Activated naive CD4-positive, alpha-beta T cell treated with anti-CD3 and anti-CD28 coated beads, Interleukin-2, amount 50 U/mL, for 72 hours (primary cell): ENCODE measurements at regions not wholly inside any gene's neighbourhood (a gene's known extent, or its start where the extent isn't known, plus 50 kb on each side); places are given as distances from the start of the nearest gene placed in this dataset.
"Not testable (repeated sequence)": the region's sequence is repeated elsewhere in the genome, so short reads cannot be mapped to it uniquely, and the experiment has no call there.

Experiments
- ATAC-seq, 2 donors: fragments of 150-1000 bp; cut with Tn5 transposase; 2 replicates each; pipeline ENCODE4 v1.10.0; 2021; ENCODE audit warnings: mild to moderate bottlenecking in 2 of 2, moderate library complexity in 2 of 2
- DNase-seq, 2 donors: peaks; one replicate each; pipeline ENCODE4 v3.0.0; 2021 to 2022; ENCODE audit warnings: low spot score in 2 of 2
- H3K27ac Mint-ChIP-seq, 2 donors: one replicate each; pipeline ENCODE4 v1.8.0; 2022; ENCODE audit warnings: mild to moderate bottlenecking in 2 of 2, mixed read lengths in 2 of 2
- H3K36me3 Mint-ChIP-seq, 2 donors: one replicate each; pipeline ENCODE4 v1.8.0; 2022; ENCODE audit warnings: mixed read lengths in 2 of 2
- H3K9me3 Mint-ChIP-seq, 2 donors: one replicate each; pipeline ENCODE4 v1.8.0; 2022; ENCODE audit warnings: mixed read lengths in 2 of 2

DNA sequence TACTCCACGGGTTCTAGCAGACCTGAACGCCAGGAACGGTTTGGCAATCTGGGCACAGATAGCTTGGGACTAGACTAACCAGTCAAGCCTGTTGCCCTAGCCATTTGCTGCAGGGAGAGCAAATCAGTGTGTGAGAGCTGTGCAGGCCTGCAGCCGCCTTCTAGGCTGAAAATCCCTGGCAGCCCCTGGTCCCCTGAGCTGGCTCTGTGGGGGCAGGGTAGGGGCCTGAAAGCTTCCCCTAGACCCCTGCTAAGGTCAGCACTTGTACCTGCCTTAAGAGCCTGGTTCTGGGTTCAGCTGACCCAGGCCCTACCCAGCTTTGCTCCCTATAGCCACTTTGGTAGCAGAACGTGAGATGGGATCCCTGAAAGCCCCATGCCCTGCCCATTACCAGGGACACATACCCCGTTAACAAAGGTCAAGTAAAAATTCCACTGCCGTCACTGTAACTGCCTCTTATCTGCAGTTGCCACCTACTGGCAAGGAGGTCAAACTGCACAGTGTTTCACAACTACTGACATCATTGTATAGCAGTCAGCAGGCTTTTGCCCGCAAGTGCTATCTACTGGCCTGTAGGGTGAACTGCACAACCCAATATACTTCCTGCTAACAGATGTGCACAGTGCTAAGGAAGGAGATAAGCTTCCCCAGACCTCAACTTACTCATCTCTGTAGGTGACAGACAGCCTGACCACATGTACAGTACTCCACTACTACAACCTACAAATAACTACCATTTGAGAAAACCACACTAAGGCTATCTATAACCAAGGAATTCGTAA, 95.1 kb upstream of the OLIG3 start:
- H3K9me3 Mint-ChIP-seq = peaks cover 5 to 12% of the 10 kb centered on the region in 2 donors
- H3K27ac Mint-ChIP-seq = no peak overlapping the region
- peaks cover 9 to 10% of the 10 kb centered on the region in 2 donors for H3K36me3 Mint-ChIP-seq
- peak in 1 of 2 donors; percentile 39 for DNase-seq
- peak; percentile 99 to 100 for ATAC-seq

DNA sequence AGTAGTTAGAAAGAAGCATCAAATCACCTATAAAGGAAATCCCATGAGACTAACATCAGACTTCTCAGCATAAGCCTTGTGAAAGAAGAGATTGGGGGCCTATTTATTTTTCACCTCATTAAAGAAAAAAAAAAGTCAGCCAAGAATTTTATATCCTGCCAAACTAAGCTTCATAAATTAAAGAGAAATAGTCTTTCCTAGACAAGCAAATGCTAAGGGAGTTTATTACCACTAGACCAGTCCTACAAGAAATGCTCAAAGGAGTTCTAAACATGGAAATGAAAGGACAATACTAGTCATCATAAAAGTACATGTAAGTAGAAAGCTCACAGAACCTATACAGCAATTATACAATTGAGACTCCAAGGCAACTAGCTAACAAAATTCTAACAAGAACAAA, 96.5 kb upstream of the OLIG3 start:
- no peak for DNase-seq
- ATAC-seq = no peak
- H3K27ac Mint-ChIP-seq = no peak overlapping the region
- H3K36me3 Mint-ChIP-seq = peaks cover 13 to 14% of the 10 kb centered on the region in 2 donors
- peaks cover 8 to 18% of the 10 kb centered on the region in 2 donors for H3K9me3 Mint-ChIP-seq

DNA sequence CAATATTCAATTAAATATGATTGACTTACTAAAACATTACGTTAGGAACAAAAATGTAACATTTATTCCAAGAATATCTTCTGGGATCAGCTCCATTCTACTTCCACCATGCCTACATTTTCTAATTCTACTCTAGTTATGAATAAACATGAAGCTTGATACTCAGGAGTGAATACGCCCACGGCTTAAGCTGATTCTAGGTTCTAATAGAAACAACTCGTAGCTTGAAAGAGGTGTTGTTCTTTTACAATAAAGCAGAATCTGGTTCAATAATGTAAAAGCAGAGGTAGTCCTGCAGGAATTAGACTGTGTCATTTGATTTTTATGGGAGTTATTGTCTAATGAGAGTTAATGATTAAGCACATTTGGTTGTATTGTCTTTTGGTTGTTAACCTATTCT, 107.3 kb upstream of the OLIG3 start:
- ATAC-seq (no peak), DNase-seq (no peak)
- peaks cover 0 to 5% of the 10 kb centered on the region in 2 donors for H3K36me3 Mint-ChIP-seq
- H3K27ac Mint-ChIP-seq = no peak overlapping the region
- H3K9me3 Mint-ChIP-seq = peaks cover 0 to 5% of the 10 kb centered on the region in 2 donors

- Mint-ChIP-seq H3K9me3 (peaks cover 0 to 5% of the 10 kb centered on the region in 2 donors), H3K36me3 (peaks cover 0 to 5% of the 10 kb centered on the region in 2 donors), H3K27ac (no peak overlapping the region)
- no peak for DNase-seq
- ATAC-seq = no peak
Measured at GRCh38 chr6:137602313-137603197, 108.4 kb upstream of the OLIG3 start.

DNA sequence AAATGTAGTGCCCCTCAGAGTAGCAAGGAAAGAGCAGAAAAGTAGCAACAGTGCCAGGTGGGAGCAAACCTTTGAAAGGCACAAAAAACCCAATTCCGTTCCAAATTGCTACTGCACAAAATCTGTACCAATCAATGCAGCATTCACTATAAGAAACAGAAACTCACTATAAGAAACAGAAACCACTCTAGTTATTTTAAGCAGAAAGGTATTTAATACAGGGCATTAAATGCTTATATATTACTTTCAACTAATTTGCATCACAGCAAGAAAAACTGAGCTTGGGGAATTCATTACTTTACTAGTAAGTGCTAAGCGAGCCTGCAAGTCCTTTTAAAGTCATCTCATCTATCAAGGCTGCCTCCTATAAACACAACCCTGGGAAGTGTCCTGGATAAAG, 116.5 kb upstream of the OLIG3 start:
- no peak for ATAC-seq
- H3K27ac Mint-ChIP-seq = no peak overlapping the region
- DNase-seq = no peak
- H3K36me3 Mint-ChIP-seq = no peaks in the 10 kb centered on the region
- no peaks in the 10 kb centered on the region for H3K9me3 Mint-ChIP-seq

DNA sequence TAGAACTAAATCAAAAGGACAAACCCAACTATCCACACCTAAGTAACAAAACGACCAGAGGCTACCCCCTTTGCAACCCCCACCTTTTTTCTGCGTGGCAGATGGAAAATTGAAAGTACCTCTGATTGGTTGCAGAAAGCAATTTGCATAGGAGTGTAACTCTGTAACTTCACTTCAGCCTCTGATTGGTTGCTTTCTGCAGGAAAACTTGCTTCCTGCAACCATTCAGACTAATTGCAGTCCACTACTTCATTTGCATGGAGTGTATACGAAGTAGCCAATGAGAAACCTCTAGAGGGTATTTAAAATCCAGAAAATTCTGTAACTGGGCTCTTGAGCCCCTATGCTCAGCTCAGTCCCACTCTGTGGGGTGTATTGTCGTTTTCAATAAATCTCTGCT, 129.1 kb upstream of the OLIG3 start:
- DNase-seq (no peak), ATAC-seq (no peak)
- no peak overlapping the region for H3K27ac Mint-ChIP-seq
- H3K9me3 Mint-ChIP-seq = no peaks in the 10 kb centered on the region
- no peaks in the 10 kb centered on the region for H3K36me3 Mint-ChIP-seq

DNA sequence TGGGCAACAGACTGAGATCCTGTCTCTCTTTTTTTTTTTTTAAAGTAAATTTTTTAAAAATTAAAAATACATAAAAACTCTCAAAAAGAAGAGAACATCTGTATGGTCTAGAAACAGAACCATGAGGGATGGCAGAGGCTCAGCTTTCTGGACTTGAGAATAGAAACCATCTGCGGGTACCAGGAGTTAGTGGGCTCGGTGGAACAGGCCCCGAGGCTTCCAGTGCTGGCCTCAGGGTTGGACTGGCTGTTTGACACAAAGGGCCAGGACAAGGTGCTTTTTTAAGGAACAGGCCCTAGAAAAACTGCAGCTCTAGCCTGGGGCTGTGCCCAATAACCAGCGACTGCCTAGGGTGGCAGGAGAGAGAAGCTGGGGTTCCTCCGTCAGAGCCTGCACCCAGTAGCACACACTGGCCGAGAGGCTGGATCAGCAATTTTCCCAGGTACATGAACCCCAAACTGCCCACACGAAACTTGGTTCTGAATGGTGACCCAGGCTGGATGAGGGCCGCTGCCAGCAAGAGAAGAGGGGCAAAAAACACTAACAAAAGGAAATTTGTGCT, 131.0 kb upstream of the OLIG3 start:
- no peak for DNase-seq
- H3K36me3 Mint-ChIP-seq = no peaks in the 10 kb centered on the region
- no peak overlapping the region for H3K27ac Mint-ChIP-seq

DNA sequence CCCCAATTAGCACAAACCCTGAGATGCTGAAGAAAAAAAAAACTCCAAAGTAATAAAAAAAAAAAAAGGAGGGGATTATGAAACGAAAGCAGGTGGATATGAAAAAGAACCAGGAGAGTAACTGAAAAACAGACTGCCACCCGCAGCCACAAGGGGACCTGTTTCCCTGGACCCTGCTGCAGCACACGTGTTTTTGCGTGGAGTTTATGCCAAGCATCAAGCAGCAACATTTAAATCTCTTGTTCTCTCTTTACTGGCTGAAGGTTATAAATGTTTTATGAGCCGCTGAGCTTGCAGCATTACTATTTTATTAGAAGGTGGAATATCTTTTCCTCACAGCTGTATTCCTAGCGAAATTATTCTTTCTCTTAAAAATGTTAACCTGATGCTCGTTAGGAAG, 131.6 kb upstream of the OLIG3 start:
- Mint-ChIP-seq H3K27ac (no peak overlapping the region), H3K36me3 (no peaks in the 10 kb centered on the region), H3K9me3 (no peaks in the 10 kb centered on the region)
- ATAC-seq (no peak), DNase-seq (no peak)

More for the DNA sequence above, 131.0 kb upstream of the OLIG3 start:
- H3K9me3 Mint-ChIP-seq = no peaks in the 10 kb centered on the region
- no peak for ATAC-seq

GRCh38 chr6:137630666-137631065, 136.5 kb upstream of the OLIG3 start:
- DNase-seq (no peak), ATAC-seq (no peak)
- no peak overlapping the region for H3K27ac Mint-ChIP-seq
- H3K36me3 Mint-ChIP-seq = no peaks in the 10 kb centered on the region
- no peaks in the 10 kb centered on the region for H3K9me3 Mint-ChIP-seq

DNA sequence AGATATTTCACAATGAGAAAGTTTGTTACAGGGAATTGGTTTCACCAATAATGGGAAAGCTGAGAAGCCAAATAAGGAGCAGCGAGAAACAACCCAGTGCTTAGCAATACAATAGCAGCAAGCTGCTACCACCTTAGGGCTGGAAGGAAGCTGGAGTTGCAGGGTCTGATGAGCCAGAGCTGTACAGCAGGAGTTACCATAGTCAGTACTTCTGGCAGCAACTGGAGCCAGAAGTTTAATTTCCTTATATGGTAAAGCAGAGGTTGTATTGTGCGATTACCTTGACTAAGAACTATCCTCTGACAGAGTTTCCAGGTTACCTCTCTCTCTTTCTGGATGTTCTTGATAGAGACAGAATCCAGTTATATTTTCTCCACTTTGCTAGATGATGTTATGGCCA, 137.1 kb upstream of the OLIG3 start:
- Mint-ChIP-seq H3K36me3 (no peaks in the 10 kb centered on the region), H3K9me3 (no peaks in the 10 kb centered on the region), H3K27ac (no peak overlapping the region)
- ATAC-seq (peak in 1 of 2 donors; percentile 77), DNase-seq (no peak)

GRCh38 chr6:137634177-137634576, 140.0 kb upstream of the OLIG3 start:
- H3K36me3 Mint-ChIP-seq, ATAC-seq, H3K27ac Mint-ChIP-seq, DNase-seq, H3K9me3 Mint-ChIP-seq: not testable (repeated sequence)

GRCh38 chr6:137637121-137637520, 142.9 kb upstream of the OLIG3 start:
- Mint-ChIP-seq H3K9me3 (no peaks in the 10 kb centered on the region), H3K27ac (no peak overlapping the region), H3K36me3 (no peaks in the 10 kb centered on the region)
- no peak for ATAC-seq
- DNase-seq = no peak

- ATAC-seq (peak; percentile 83 to 88), DNase-seq (no peak)
- Mint-ChIP-seq H3K36me3 (no peaks in the 10 kb centered on the region), H3K27ac (peak overlapping the region in 1 of 2 donors; percentile 66), H3K9me3 (no peaks in the 10 kb centered on the region)
Measured at GRCh38 chr6:137638926-137639706, 144.9 kb upstream of the OLIG3 start.

- H3K36me3 Mint-ChIP-seq = no peaks in the 10 kb centered on the region
- DNase-seq (no peak), ATAC-seq (no peak)
- no peaks in the 10 kb centered on the region for H3K9me3 Mint-ChIP-seq
- no peak overlapping the region for H3K27ac Mint-ChIP-seq
Measured at GRCh38 chr6:137640086-137640485, 145.9 kb upstream of the OLIG3 start.

DNA sequence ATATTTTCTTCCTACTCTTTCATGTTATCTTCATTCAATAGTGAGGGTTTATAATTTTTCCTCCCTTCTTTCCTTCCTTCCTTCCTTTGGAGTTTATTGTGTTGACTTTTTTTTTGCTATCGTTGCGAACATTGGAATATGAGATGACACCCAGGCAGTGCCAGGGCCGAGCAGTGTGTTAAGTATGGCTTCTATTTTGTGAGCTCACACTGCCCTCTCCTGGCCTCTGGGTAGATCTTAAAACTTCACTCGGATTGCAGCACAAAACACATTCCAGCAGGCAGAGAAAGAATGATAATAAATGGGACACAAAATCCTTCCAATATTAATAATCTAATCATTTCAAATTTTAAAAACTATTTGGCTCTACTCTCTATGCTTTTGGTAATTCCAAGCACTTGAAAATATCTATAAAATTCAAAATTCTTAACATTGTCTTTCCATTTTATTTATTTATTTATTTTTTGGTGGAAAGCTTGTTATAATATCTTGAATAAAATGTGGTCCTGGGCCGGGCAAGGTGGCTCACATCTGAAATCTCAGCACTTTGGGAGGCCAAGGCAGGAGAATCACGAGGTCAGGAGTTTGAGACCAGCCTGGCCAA, 147.4 kb upstream of the OLIG3 start:
- peak in 1 of 2 donors; percentile 46 for DNase-seq
- ATAC-seq = peak; percentile 73 to 75
- Mint-ChIP-seq H3K36me3 (no peaks in the 10 kb centered on the region), H3K27ac (no peak overlapping the region), H3K9me3 (no peaks in the 10 kb centered on the region)

DNA sequence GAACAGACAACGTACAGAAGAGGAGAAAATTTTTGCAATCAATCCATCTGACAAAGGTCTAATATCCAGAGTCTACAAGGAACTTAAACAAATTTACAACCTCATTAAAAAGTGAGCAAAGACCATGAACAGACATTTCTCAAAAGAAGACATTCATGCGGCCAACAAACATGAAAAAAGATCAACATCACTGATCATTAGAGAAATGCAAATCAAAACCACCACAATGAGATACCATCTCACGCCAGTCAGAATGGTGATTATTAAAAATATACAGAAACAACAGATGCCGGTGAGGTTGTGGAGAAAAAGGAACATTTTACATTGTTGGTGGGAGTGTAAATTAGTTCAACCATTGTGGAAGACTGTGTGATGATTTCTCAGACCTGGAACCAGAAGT, 149.0 kb upstream of the OLIG3 start:
- DNase-seq, H3K9me3 Mint-ChIP-seq, H3K27ac Mint-ChIP-seq, ATAC-seq, H3K36me3 Mint-ChIP-seq: not testable (repeated sequence)
